GM06990 (cell line): ENCODE measurements at regions not wholly inside any gene's neighbourhood (a gene's known extent, or its start where the extent isn't known, plus 50 kb on each side); places are given as distances from the start of the nearest gene placed in this dataset.
"Not testable (repeated sequence)": the region's sequence is repeated elsewhere in the genome, so short reads cannot be mapped to it uniquely, and the experiment has no call there.

Experiments
- DNase-seq: peaks from one replicate; pipeline ENCODE4 v3.0.0-alpha.2; 2011; ENCODE audit not compliant: insufficient read length; ENCODE audit errors: extremely low read depth
- H3K27me3 ChIP-seq: replicated peaks from 2 replicates; pipeline ENCODE4 v1.6.0; 2011; ENCODE audit warnings: low read length; ENCODE audit not compliant: control insufficient read depth, insufficient read depth
- H3K36me3 ChIP-seq: 2 replicates; pipeline ENCODE4 v1.5.1; 2011; ENCODE audit warnings: low read length; ENCODE audit not compliant: control insufficient read depth, insufficient read depth
- H3K4me3 ChIP-seq: replicated peaks from 2 replicates; pipeline ENCODE4 v1.5.1; 2011; ENCODE audit warnings: low read depth, mild to moderate bottlenecking, control low read depth, low read length
- TF ChIP-seq, protein P1 (sequence below): IDR thresholded peaks from 2 replicates; pipeline ENCODE4 v1.5.1; 2011; ENCODE audit warnings: low read length, control low read depth, mild to moderate bottlenecking, inconsistent platforms; ENCODE audit not compliant: insufficient read depth, poor library complexity, severe bottlenecking

DNA sequence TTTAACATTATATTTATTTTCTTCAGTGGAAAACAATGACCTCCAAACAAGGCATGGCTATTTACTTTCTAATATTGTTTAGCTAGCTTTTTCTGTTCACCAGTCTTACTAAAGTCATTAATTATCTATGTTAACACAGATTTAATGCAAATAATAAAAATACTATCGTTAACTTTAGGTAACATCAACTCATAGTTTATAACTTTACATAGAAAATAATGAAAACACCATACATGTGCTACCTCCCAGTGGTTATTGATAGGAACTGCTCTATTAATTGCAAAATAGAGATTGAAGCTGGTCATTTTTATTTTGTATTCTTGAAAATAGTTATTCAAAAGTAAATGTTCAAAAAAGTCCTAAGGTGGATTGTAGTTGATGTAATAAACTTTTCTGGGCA, 78.3 kb upstream of the HCN1 start:
- H3K27me3 ChIP-seq = no peaks in the 10 kb centered on the region
- TF ChIP-seq, protein P1, sequence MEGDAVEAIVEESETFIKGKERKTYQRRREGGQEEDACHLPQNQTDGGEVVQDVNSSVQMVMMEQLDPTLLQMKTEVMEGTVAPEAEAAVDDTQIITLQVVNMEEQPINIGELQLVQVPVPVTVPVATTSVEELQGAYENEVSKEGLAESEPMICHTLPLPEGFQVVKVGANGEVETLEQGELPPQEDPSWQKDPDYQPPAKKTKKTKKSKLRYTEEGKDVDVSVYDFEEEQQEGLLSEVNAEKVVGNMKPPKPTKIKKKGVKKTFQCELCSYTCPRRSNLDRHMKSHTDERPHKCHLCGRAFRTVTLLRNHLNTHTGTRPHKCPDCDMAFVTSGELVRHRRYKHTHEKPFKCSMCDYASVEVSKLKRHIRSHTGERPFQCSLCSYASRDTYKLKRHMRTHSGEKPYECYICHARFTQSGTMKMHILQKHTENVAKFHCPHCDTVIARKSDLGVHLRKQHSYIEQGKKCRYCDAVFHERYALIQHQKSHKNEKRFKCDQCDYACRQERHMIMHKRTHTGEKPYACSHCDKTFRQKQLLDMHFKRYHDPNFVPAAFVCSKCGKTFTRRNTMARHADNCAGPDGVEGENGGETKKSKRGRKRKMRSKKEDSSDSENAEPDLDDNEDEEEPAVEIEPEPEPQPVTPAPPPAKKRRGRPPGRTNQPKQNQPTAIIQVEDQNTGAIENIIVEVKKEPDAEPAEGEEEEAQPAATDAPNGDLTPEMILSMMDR = peak; percentile 49
- no peak for DNase-seq

DNA sequence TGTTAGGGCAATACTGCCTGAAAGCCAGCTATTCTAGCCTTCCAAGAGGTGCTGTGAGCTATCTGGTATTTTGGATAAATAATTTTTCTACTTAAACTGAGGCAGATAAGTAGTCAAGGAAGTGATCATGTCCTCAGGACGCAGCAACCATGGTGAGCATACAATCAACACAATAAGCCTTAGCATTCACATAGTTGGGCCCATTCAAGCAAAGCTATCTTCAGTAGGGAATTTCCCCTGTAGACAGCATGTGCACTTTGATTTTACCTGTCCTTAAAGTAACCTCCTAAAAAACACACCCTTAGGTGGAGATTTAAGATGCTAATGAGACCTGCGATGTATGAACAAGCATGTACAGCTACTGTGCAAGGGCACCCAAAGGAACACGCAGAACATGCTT, 76.2 kb upstream of the HCN1 start:
- Histone ChIP-seq H3K27me3 (no peaks in the 10 kb centered on the region), H3K4me3 (no peak overlapping the region), H3K36me3 (no peaks in the 10 kb centered on the region)
- DNase-seq = no peak
- TF ChIP-seq, protein P1 = no peak

More for the DNA sequence above, 78.3 kb upstream of the HCN1 start:
- Histone ChIP-seq H3K4me3 (no peak overlapping the region), H3K36me3 (no peaks in the 10 kb centered on the region)

DNA sequence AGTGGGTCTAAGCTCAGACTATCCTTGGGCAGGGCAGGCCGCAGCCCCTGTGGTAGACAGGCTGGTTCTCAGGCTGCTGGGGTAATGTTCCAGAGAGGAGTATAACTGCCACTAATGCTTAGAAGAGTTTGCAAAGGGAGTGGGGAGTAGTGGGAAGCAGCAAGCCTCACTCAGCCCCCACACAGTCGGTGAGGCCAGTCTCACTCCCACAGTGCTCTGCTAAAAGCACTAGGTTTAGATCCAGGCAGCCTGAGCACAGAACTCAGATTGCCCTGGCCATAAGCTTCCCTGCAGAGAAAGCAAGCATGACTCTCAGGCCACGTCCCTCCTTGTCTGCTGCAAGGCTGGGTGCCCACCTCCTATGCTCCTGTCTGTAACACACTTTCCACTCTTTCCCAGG, 69.4 kb upstream of the HCN1 start:
- no peaks in the 10 kb centered on the region for H3K27me3 ChIP-seq
- no peaks in the 10 kb centered on the region for H3K36me3 ChIP-seq
- no peak for DNase-seq
- no peak overlapping the region for H3K4me3 ChIP-seq
- TF ChIP-seq, protein P1 = no peak

DNA sequence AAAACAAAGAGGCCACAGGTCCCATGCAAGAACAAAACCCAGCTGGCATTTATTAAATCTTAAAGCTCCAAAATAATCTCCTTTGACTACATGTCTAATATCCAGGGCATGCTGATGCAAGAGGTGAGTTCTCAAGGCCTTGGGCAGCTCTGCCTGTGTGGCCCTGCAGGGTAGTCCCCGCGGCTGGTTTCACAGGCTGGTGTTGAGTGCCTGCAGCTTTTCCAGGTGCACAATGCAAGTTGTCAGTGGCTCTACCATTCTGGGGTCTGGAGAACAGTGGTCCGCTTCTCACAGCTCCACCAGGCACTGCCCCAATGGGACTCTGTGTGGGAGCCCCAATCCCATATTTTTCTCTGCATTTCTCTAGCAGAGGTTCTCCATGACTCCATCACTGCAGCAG, 54.4 kb upstream of the HCN1 start:
- no peak for DNase-seq
- no peaks in the 10 kb centered on the region for H3K36me3 ChIP-seq
- H3K4me3 ChIP-seq = no peak overlapping the region
- no peaks in the 10 kb centered on the region for H3K27me3 ChIP-seq
- TF ChIP-seq, protein P1 = no peak

DNA sequence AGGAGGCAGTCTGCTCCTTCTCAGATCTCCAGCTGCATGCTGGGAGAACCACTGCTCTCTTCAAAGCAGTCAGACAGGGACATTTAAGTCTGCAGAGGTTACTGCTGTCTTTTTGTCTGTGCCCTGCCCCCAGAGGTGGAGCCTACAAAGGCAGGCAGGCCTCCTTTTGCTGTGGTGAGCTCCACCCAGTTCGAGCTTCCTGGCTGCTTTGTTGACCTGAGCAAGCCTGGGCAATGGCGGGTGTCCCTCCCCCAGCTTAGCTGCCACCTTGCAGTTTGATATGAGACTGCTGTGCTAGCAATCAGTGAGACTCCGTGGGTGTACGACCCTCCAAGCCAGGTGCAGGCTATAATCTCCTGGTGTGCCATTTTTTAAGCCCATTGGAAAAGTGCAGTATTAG, 52.3 kb upstream of the HCN1 start:
- DNase-seq, H3K4me3 ChIP-seq, H3K36me3 ChIP-seq, H3K27me3 ChIP-seq: not testable (repeated sequence)
